ENCODE measurements at regions not wholly inside any gene's neighbourhood (a gene's known extent, or its start where the extent isn't known, plus 50 kb on each side); places are given as distances from the start of the nearest gene placed in this dataset.
A peak's percentile ranks its signal among the peaks of the same experiment; 100 is the strongest.

DNA sequence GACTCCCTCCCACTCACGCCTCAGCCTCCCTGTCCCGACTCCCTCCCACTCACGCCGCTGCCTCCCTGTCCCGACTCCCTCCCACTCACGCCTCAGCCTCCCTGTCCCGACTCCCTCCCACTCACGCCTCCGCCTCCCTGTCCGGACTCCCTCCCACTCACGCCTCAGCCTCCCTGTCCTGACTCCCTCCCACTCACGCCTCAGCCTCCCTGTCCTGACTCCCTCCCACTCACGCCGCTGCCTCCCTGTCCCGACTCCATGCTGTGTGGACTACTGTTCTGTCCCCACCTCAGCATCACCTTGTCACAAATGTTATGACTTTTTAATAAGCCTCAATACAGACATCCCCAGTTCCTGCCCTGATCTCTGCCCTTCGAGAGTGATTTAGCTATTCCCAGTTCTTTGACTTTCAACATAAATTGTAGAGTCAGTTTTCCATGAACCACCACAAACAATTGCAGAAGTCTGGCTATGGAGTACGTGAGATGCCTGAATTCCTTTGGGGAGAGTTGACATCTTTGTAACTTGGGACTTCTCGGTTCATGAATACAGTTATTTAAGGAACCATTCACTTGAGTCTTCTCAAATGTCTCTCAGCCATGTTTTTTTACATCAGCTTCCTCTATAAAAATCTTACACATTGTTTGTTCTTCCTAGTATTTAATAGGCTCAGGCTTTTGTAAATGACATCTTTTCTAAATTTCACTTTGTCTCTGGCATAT, 71.9 kb downstream of the FOXL3 start:
- Mint-ChIP-seq H3K4me3 (ENCODE audit: low read depth) (no peak overlapping the region), H3K4me1 (ENCODE audit: low read depth) (peaks cover 32% of the 10 kb centered on the region), H3K9me3 (ENCODE audit: low read depth) (no peaks in the 10 kb centered on the region), H3K36me3 (ENCODE audit: insufficient read depth) (no peaks in the 10 kb centered on the region), H3K27ac (peak overlapping the region; percentile 70), H3K27me3 (peaks cover 4% of the 10 kb centered on the region)
- no peak for DNase-seq (ENCODE audit: low spot score, unreplicated experiment)
- TF ChIP-seq, protein P1, sequence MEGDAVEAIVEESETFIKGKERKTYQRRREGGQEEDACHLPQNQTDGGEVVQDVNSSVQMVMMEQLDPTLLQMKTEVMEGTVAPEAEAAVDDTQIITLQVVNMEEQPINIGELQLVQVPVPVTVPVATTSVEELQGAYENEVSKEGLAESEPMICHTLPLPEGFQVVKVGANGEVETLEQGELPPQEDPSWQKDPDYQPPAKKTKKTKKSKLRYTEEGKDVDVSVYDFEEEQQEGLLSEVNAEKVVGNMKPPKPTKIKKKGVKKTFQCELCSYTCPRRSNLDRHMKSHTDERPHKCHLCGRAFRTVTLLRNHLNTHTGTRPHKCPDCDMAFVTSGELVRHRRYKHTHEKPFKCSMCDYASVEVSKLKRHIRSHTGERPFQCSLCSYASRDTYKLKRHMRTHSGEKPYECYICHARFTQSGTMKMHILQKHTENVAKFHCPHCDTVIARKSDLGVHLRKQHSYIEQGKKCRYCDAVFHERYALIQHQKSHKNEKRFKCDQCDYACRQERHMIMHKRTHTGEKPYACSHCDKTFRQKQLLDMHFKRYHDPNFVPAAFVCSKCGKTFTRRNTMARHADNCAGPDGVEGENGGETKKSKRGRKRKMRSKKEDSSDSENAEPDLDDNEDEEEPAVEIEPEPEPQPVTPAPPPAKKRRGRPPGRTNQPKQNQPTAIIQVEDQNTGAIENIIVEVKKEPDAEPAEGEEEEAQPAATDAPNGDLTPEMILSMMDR (IDR thresholded peaks at IDR 0.05; ENCODE audit: unreplicated experiment) = no peak

DNA sequence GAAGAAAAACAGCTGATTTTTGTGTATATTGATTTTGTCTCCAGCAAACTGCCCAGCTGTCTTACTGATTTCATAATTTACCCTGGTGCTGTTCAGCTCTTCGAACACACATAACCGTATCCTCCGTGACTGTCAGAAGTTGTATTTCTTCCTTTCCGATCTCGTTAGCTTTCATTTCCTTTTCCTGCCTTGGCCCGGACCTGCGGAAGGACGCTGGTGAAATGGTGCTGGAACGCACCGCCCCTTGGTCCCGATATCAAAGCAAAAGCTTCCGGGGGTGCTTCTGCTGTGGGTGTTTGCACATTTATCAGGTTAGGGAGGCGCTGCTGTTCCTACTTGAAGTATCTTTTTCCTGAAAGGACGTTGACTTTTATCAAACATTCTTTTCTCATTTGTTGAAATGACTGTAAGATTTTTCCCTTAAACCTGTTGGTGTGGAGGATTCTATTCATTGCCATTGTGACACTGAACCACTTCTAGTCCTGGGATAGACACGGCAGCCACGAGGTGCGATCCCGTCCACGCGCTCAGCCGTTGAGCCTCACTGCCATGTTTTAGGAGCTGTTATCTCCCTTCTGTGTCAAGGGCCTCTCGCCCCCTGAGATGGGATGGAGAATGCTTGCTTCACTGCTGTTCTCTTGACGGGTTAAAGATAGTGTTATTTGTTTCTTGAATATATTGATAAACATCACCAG, 72.6 kb downstream of the FOXL3 start:
- no peak for DNase-seq (ENCODE audit: low spot score, unreplicated experiment)
- TF ChIP-seq, protein P1 (IDR thresholded peaks at IDR 0.05; ENCODE audit: unreplicated experiment) = no peak
- no peaks in the 10 kb centered on the region for H3K9me3 Mint-ChIP-seq (ENCODE audit: low read depth)
- peak overlapping the region; percentile 2 for H3K4me3 Mint-ChIP-seq (ENCODE audit: low read depth)
- H3K27me3 Mint-ChIP-seq = peaks cover 4% of the 10 kb centered on the region
- peak overlapping the region; percentile 70 for H3K27ac Mint-ChIP-seq
- peaks cover 33% of the 10 kb centered on the region for H3K4me1 Mint-ChIP-seq (ENCODE audit: low read depth)
- H3K36me3 Mint-ChIP-seq (ENCODE audit: insufficient read depth) = no peaks in the 10 kb centered on the region

DNA sequence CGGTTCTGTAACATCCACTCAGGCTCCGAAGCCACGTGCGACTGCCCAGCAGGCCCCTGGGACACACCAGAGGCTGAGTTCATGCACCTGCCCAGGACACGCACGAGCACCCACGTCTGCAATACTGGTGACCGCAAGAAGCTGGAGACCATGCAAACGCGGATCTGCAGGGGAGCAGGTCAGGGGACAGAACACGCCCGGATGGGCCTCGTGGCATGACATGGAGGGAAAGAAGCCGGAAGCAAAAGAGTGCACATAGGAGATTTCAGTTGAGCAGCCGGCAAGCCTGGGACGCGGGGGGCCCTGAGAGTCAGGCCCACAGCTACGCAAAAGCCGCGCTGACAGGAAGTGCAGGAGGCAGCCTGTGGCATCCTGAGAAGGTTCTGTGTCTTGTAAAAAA, 73.7 kb downstream of the FOXL3 start:
- peaks cover 27% of the 10 kb centered on the region for H3K4me1 Mint-ChIP-seq (ENCODE audit: low read depth)
- H3K4me3 Mint-ChIP-seq (ENCODE audit: low read depth) = no peak overlapping the region
- no peak overlapping the region for H3K27ac Mint-ChIP-seq
- no peaks in the 10 kb centered on the region for H3K9me3 Mint-ChIP-seq (ENCODE audit: low read depth)
- TF ChIP-seq, protein P1 (IDR thresholded peaks at IDR 0.05; ENCODE audit: unreplicated experiment) = no peak
- no peak for DNase-seq (ENCODE audit: low spot score, unreplicated experiment)
- H3K27me3 Mint-ChIP-seq = peaks cover 4% of the 10 kb centered on the region
- H3K36me3 Mint-ChIP-seq (ENCODE audit: insufficient read depth) = no peaks in the 10 kb centered on the region

DNA sequence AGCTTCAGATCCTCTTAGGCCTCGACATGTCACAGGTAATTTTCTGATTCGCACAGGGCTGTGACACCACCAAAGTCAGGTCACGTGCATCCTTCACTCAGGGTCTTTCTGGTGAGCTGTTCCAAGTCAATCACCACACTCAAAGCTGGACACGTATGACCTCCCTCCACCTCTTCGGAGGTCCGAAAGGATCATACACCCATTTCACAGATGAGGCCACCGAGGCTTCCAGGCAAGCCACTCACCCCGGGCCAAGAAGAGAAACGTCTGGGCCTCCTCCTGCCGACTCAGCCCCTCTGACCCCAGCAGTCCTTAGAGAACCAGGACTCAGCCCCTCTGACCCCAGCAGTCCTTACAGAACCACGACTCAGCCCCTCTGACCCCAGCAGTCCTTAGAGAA, 74.6 kb downstream of the FOXL3 start:
- DNase-seq (ENCODE audit: low spot score, unreplicated experiment) = no peak
- peaks cover 4% of the 10 kb centered on the region for H3K27me3 Mint-ChIP-seq
- TF ChIP-seq, protein P1 (IDR thresholded peaks at IDR 0.05; ENCODE audit: unreplicated experiment) = no peak
- H3K27ac Mint-ChIP-seq = no peak overlapping the region
- no peaks in the 10 kb centered on the region for H3K9me3 Mint-ChIP-seq (ENCODE audit: low read depth)
- no peaks in the 10 kb centered on the region for H3K36me3 Mint-ChIP-seq (ENCODE audit: insufficient read depth)
- peaks cover 27% of the 10 kb centered on the region for H3K4me1 Mint-ChIP-seq (ENCODE audit: low read depth)
- H3K4me3 Mint-ChIP-seq (ENCODE audit: low read depth) = no peak overlapping the region

DNA sequence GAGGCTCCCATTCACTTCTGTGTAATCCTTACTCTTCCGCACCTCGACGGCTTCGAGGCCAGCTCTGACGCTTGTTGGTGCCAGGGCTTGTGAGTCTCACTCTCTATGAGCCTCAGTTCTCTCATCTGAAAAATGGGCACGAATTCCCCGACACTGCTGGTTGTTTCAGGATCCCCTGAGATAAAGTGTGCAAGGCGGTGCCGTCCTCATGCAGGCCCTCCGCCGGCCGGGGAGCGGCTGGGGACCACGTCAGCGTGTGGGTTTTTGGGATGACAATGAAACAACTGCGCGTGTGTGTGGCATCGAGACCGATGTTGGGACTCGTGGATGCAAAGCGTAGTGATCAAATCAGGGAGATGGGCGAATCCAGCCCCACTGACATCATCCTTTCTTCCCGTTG, 75.6 kb downstream of the FOXL3 start:
- Mint-ChIP-seq H3K4me1 (ENCODE audit: low read depth) (peaks cover 31% of the 10 kb centered on the region), H3K9me3 (ENCODE audit: low read depth) (no peaks in the 10 kb centered on the region), H3K27ac (peak overlapping the region; percentile 35), H3K36me3 (ENCODE audit: insufficient read depth) (no peaks in the 10 kb centered on the region), H3K4me3 (ENCODE audit: low read depth) (no peak overlapping the region), H3K27me3 (peaks cover 4% of the 10 kb centered on the region)
- TF ChIP-seq, protein P1 (IDR thresholded peaks at IDR 0.05; ENCODE audit: unreplicated experiment) = no peak
- DNase-seq (ENCODE audit: low spot score, unreplicated experiment) = no peak

All from progenitor cell of endocrine pancreas (in vitro differentiated cells).